HG03457 (cell line): ENCODE measurements at regions not wholly inside any gene's neighbourhood (a gene's known extent, or its start where the extent isn't known, plus 50 kb on each side); places are given as distances from the start of the nearest gene placed in this dataset.
"Not testable (repeated sequence)": the region's sequence is repeated elsewhere in the genome, so short reads cannot be mapped to it uniquely, and the experiment has no call there.

Source experiments
- ATAC-seq: cut with Tn5 transposase; IDR thresholded peaks from one replicate; pipeline ENCODE4 v1.9.1; 2021; ENCODE audit warnings: moderate number of reproducible peaks; ENCODE audit not compliant: unreplicated experiment

GRCh38 chr21:35202431-35202830 lies 153.3 kb upstream of the RUNX1 start:
- no peak for ATAC-seq

- ATAC-seq, result no peak
Measured at GRCh38 chr21:35201799-35202198, 152.7 kb upstream of the RUNX1 start.

- no peak for ATAC-seq
Measured at GRCh38 chr21:35201288-35201687, 152.2 kb upstream of the RUNX1 start.

- ATAC-seq, result no peak
Measured at GRCh38 chr21:35199733-35200015, 150.6 kb upstream of the RUNX1 start.

GRCh38 chr21:35198982-35199732 lies 150.1 kb upstream of the RUNX1 start:
- ATAC-seq, result no peak

GRCh38 chr21:35198565-35198964 lies 149.5 kb upstream of the RUNX1 start:
- ATAC-seq, result no peak

GRCh38 chr21:35197992-35198431 lies 148.9 kb upstream of the RUNX1 start:
- no peak for ATAC-seq

GRCh38 chr21:35197191-35197590 lies 148.1 kb upstream of the RUNX1 start:
- ATAC-seq, result no peak

GRCh38 chr21:35196128-35196527 lies 147.0 kb upstream of the RUNX1 start:
- no peak for ATAC-seq

- no peak for ATAC-seq
Measured at GRCh38 chr21:35195232-35195631, 146.1 kb upstream of the RUNX1 start.

- no peak for ATAC-seq
Measured at GRCh38 chr21:35191754-35192153, 142.7 kb upstream of the RUNX1 start.

- ATAC-seq, result no peak
Measured at GRCh38 chr21:35191128-35191527, 142.0 kb upstream of the RUNX1 start.

- peak; percentile 15 for ATAC-seq
Measured at GRCh38 chr21:35190201-35190701, 141.1 kb upstream of the RUNX1 start.

GRCh38 chr21:35189077-35189863 lies 140.2 kb upstream of the RUNX1 start:
- ATAC-seq, result peak; percentile 66

- not testable (repeated sequence) for ATAC-seq
Measured at GRCh38 chr21:35183389-35183788, 134.3 kb upstream of the RUNX1 start.

GRCh38 chr21:35179990-35180540 lies 131.0 kb upstream of the RUNX1 start:
- no peak for ATAC-seq

GRCh38 chr21:35178827-35179226 lies 129.7 kb upstream of the RUNX1 start:
- no peak for ATAC-seq

GRCh38 chr21:35178098-35178497 lies 129.0 kb upstream of the RUNX1 start:
- no peak for ATAC-seq

- no peak for ATAC-seq
Measured at GRCh38 chr21:35172231-35172630, 123.1 kb upstream of the RUNX1 start.

- ATAC-seq, result no peak
Measured at GRCh38 chr21:35171385-35171784, 122.3 kb upstream of the RUNX1 start.

- no peak for ATAC-seq
Measured at GRCh38 chr21:35170818-35171217, 121.7 kb upstream of the RUNX1 start.

GRCh38 chr21:35170244-35170643 lies 121.1 kb upstream of the RUNX1 start:
- ATAC-seq, result no peak
